SU-DHL-6 (cell line): ENCODE measurements at regions not wholly inside any gene's neighbourhood (a gene's known extent, or its start where the extent isn't known, plus 50 kb on each side); places are given as distances from the start of the nearest gene placed in this dataset.

Experiments used
- EZH2phosphoT487 ChIP-seq: fragments of 200-600 bp; sonication (generic), shearing (Covaris generic); conservative IDR thresholded peaks from 2 replicates; pipeline ENCODE4 v1.6.1; 2018; ENCODE audit warnings: mild to moderate bottlenecking, antibody characterized with exemption, low read length, moderate library complexity, mixed read lengths
- TF ChIP-seq, protein P1 (sequence below): fragments of 200-600 bp; sonication (generic); IDR thresholded peaks from one replicate; pipeline ENCODE4 v1.5.1; 2017; ENCODE audit warnings: antibody characterized with exemption, mild to moderate bottlenecking, low read length, moderate library complexity; ENCODE audit not compliant: insufficient read depth, poor library complexity, severe bottlenecking

DNA sequence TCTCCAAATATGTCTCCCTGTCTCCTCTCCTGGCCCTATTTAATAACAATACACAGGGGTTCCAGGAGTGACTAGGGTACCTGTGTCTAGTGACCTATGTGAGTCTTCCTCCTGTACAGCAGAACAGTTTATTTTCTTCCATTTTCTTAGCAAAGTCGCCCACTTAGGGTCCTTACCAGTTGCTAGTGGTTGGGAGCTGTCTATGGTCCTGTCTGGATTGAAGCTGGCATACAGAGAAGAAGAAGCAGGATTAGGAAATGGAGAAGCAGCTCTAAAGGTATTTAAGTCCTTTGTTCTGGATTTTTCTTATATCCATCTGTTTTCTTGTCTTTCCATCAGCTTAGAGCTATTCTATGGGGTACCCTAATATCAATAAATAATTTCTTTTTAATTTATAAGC, 587.1 kb upstream of the CPEB2 start:
- TF ChIP-seq, protein P1, sequence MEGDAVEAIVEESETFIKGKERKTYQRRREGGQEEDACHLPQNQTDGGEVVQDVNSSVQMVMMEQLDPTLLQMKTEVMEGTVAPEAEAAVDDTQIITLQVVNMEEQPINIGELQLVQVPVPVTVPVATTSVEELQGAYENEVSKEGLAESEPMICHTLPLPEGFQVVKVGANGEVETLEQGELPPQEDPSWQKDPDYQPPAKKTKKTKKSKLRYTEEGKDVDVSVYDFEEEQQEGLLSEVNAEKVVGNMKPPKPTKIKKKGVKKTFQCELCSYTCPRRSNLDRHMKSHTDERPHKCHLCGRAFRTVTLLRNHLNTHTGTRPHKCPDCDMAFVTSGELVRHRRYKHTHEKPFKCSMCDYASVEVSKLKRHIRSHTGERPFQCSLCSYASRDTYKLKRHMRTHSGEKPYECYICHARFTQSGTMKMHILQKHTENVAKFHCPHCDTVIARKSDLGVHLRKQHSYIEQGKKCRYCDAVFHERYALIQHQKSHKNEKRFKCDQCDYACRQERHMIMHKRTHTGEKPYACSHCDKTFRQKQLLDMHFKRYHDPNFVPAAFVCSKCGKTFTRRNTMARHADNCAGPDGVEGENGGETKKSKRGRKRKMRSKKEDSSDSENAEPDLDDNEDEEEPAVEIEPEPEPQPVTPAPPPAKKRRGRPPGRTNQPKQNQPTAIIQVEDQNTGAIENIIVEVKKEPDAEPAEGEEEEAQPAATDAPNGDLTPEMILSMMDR: no peak
- TF ChIP-seq EZH2phosphoT487: no peak
